ENCODE measurements at regions not wholly inside any gene's neighbourhood (a gene's known extent, or its start where the extent isn't known, plus 50 kb on each side); places are given as distances from the start of the nearest gene placed in this dataset.

- H3K27me3 ChIP-seq = no peaks in the 10 kb centered on the region
- H3K27ac ChIP-seq = no peak overlapping the region
- no peaks in the 10 kb centered on the region for H3K9me2 ChIP-seq (replicated peaks; ENCODE audit: insufficient read depth)
- no peak overlapping the region for H3K4me2 ChIP-seq
- no peaks in the 10 kb centered on the region for H4K20me1 ChIP-seq (ENCODE audit: insufficient read depth, poor library complexity, severe bottlenecking)
- DNase-seq (ENCODE audit: low spot score) = no peak
- H3K36me3 ChIP-seq (replicated peaks; ENCODE audit: insufficient read depth, low read depth) = no peaks in the 10 kb centered on the region
- H2AFZ ChIP-seq = no peak overlapping the region
- TF ChIP-seq EZH2 (IDR thresholded peaks at IDR 0.05; ENCODE audit: borderline replicate concordance) (no peak), CTCF (IDR thresholded peaks at IDR 0.05; ENCODE audit: poor library complexity) (no peak), EZH2phosphoT487 (IDR thresholded peaks at IDR 0.05; ENCODE audit: low read depth, severe bottlenecking, unreplicated experiment) (no peak)
- H3K4me3 ChIP-seq = no peak overlapping the region
- no peaks in the 10 kb centered on the region for H3K79me2 ChIP-seq
- no peaks in the 10 kb centered on the region for H3K4me1 ChIP-seq (ENCODE audit: insufficient read depth)
- no peaks in the 10 kb centered on the region for H3K9me3 ChIP-seq (ENCODE audit: low read depth)
- WGBS (ENCODE audit: low lambda C conversion rate, missing lambda C conversion rate) = 87% methylated on average over 8 of the region's 8 CpGs
These were observed 811.6 kb downstream of the GLUD2 start for GRCh38 chrX:121858867-121859647.

GRCh38 chrX:121863976-121864375, 816.6 kb downstream of the GLUD2 start:
- DNase-seq (ENCODE audit: low spot score) = no peak

GRCh38 chrX:121864561-121864960, 817.2 kb downstream of the GLUD2 start:
- DNase-seq (ENCODE audit: low spot score) = no peak
- Histone ChIP-seq H3K4me1 (ENCODE audit: insufficient read depth) (no peaks in the 10 kb centered on the region), H3K4me3 (no peak overlapping the region), H4K20me1 (ENCODE audit: insufficient read depth, poor library complexity, severe bottlenecking) (no peaks in the 10 kb centered on the region), H3K36me3 (replicated peaks; ENCODE audit: insufficient read depth, low read depth) (no peaks in the 10 kb centered on the region), H3K27me3 (no peaks in the 10 kb centered on the region), H3K27ac (no peak overlapping the region), H2AFZ (no peak overlapping the region), H3K4me2 (no peak overlapping the region), H3K79me2 (no peaks in the 10 kb centered on the region), H3K9me3 (ENCODE audit: low read depth) (no peaks in the 10 kb centered on the region), H3K9me2 (replicated peaks; ENCODE audit: insufficient read depth) (no peaks in the 10 kb centered on the region)
- TF ChIP-seq EZH2phosphoT487 (IDR thresholded peaks at IDR 0.05; ENCODE audit: low read depth, severe bottlenecking, unreplicated experiment) (no peak), CTCF (IDR thresholded peaks at IDR 0.05; ENCODE audit: poor library complexity) (no peak), EZH2 (IDR thresholded peaks at IDR 0.05; ENCODE audit: borderline replicate concordance) (no peak)
- 55% methylated on average over 2 of the region's 2 CpGs for WGBS (ENCODE audit: low lambda C conversion rate, missing lambda C conversion rate)

More at GRCh38 chrX:121863976-121864375, 816.6 kb downstream of the GLUD2 start:
- Histone ChIP-seq H2AFZ (no peak overlapping the region), H3K4me3 (no peak overlapping the region), H4K20me1 (ENCODE audit: insufficient read depth, poor library complexity, severe bottlenecking) (no peaks in the 10 kb centered on the region), H3K27me3 (no peaks in the 10 kb centered on the region), H3K9me2 (replicated peaks; ENCODE audit: insufficient read depth) (no peaks in the 10 kb centered on the region), H3K4me2 (no peak overlapping the region), H3K27ac (no peak overlapping the region), H3K36me3 (replicated peaks; ENCODE audit: insufficient read depth, low read depth) (no peaks in the 10 kb centered on the region), H3K9me3 (ENCODE audit: low read depth) (no peaks in the 10 kb centered on the region), H3K4me1 (ENCODE audit: insufficient read depth) (no peaks in the 10 kb centered on the region), H3K79me2 (no peaks in the 10 kb centered on the region)
- TF ChIP-seq EZH2 (IDR thresholded peaks at IDR 0.05; ENCODE audit: borderline replicate concordance) (no peak), EZH2phosphoT487 (IDR thresholded peaks at IDR 0.05; ENCODE audit: low read depth, severe bottlenecking, unreplicated experiment) (no peak), CTCF (IDR thresholded peaks at IDR 0.05; ENCODE audit: poor library complexity) (no peak)
- 79% methylated on average over 7 of the region's 7 CpGs for WGBS (ENCODE audit: low lambda C conversion rate, missing lambda C conversion rate)

All from hepatocyte (in vitro differentiated cells).